GM18909 (cell line): ENCODE measurements at regions not wholly inside any gene's neighbourhood (a gene's known extent, or its start where the extent isn't known, plus 50 kb on each side); places are given as distances from the start of the nearest gene placed in this dataset.
"Not testable (repeated sequence)": the region's sequence is repeated elsewhere in the genome, so short reads cannot be mapped to it uniquely, and the experiment has no call there.

Source experiments
- ATAC-seq: cut with Tn5 transposase; IDR thresholded peaks from one replicate; pipeline ENCODE4 v1.9.1; 2021; ENCODE audit warnings: mild to moderate bottlenecking; ENCODE audit not compliant: unreplicated experiment, poor library complexity

DNA sequence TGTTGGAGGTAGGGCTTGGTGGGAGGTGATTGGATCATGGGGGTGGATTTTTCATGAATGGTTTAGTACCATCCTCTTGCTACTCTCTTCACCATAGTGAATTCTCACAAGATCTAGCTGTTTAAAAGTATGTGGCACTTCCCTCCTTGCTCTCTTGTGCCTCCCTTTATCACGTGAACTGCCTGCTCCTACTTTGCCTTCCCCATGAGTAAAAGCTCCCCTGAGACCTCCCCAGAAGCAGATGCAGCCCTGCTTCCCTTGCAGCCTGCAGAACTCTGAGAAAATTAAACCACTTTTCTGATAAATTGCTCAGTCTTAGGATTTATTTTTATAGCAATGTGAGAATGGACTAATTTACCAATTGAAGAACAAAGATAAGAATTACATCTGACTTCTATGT, 223.1 kb downstream of the RNF144A start:
- no peak for ATAC-seq

DNA sequence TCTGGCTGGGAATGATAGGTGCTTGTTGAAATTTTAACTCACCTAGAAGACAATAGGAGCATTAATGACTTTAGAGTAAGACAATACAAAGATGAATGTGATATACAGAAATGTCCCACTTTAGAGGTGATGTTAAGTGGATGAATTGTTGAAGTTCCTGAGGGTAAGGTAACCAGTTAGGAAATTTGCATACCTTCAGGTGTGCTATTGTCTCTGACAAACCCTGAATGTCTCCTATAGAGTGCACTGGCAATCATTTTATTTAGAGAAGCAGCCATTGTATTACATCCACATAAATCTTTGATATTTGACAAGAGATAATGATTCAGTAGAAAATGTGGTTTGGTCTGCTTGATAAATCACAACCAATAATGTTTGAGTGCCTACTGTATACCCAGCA, 228.5 kb downstream of the RNF144A start:
- ATAC-seq, result no peak

DNA sequence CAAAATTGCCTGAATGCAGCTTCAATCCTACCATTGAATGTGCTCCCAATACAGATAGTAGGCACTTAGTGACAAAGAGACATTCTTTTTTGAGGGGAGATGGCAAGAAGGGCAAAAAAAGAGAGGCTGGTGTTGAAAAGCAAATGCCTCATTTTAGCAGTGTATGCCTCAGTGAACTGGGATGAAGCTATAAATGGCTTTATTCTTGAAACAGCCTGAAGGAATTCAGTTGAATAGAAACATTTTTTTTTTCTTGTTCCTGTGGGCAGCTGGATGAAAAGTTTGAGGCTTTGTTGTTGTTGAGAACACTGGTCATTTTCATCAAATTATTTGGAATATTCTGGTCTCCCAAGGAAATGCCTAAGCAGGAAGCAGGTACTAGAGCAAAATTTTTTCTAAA, 228.9 kb downstream of the RNF144A start:
- ATAC-seq, result no peak

DNA sequence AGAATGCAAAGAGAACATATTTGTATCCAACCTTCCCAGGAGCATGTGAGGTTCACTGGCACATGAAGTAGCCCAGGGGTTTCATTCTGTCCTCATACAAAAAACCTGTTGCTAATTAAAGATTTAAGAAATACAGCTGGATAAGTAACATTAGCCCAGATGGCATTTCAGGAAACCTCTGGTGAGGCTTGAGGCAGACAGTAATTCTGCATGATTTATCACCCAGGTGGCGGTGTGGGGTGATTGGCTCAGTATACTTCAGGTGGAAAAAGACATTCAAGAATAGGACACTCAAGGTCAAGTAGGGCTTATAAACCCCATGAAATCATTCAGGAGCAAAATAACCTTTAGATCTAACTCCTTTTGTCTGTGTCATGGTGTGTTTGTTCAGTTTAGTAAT, 237.4 kb downstream of the RNF144A start:
- no peak for ATAC-seq

DNA sequence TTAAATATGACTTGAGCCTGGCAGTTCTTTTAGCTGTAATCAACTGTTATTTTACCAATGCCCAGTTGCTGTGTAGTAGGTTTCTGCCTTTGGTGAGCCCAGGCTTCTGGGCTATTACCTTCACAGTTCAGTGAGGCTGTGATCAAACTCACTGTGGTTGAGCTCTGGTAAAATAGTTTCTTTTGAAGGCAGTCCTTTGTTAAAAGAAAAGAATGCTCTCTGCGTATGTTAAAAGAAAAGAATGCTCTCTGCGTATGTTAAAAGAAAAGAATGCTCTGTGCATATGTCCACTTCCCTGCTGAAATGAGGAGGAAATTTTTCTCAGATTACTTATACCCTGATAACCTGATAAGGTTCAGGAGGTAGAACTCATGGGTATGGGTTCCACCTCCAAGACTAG, 244.3 kb downstream of the RNF144A start:
- no peak for ATAC-seq

DNA sequence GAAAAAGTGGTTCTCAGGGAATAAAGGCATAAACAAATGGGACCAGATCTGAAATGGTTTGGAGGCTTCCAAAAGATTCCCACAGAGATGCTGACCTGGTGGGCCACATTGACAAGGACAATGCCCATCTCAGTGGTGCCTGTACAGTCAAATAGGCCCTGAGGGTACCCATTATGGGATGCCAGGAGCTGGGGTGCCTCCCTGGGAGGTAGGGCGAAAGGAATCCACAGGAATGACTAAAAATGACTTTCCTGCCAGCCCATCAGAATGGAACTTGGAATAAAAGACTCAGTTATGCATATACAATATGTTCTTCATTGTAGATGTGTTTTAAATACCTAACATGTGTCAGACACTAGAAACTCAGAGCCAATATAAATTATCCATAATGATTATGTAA, 248.5 kb downstream of the RNF144A start:
- no peak for ATAC-seq

DNA sequence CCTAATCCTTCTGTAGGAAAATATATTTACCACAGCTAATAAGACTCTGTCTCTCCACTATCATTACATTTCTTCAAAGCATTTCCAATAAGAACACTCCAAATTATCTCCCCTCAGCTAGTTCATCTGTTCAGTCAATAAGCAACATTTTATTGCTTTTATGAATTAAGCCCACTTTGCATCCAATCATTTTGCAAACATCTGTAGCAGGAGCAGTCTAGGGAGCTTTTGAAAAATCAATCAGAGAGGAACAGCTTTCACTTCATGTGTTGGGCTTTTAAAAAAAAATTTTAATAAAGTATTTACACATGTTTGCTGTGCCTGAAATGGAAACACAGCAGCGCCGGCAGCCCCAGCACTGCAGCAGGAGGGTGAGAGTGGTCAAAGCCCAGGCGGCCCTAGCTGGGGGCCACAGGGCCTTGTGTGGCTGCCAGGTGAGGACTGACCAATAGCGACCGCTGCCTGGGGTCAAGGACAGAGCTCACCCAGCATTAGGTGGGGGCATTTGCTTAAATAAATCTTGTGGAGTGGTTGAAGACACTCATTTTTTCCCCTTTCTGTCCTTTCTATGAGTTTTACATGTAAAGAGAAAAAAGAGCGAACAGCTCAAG, 250.7 kb downstream of the RNF144A start:
- ATAC-seq, result no peak

DNA sequence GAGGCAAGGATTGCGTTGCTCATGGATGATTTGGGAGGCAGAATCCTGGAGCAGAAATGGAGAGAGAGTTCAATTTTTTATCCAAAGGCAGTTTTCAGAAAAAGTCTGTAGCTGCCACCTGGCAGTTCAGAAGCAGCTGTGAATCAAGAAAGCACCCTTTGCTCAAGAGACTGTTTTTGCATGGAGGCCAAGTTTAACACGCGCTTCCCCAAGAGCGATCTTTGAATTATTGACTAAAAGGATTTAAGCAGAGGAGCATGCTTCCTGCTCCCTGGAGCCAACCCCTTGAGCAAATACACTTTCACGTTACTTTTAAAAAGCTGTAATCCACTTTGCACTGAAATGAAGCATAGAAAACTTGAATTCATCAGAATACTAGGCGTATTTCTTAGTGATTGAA, 252.4 kb downstream of the RNF144A start:
- ATAC-seq, result no peak

DNA sequence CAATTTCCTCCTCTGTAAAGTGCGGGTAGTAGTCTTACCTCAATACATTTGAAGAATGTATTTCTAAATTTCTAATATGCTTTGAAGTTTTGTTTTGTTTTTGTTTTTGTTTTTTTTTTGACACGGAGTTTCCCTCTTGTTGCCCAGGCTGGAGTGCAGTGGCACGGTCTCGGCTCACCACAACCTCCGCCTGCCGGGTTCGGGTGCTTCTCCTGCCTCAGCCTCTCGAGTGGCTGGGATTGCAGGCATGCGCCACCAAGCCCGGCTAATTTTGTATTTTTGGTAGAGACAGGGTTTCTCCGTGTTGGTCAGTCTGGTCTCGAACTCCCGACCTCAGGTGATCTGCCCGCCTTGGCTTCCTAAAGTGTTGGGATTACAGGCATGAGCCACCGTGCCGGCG, 261.8 kb downstream of the RNF144A start:
- ATAC-seq, result not testable (repeated sequence)

DNA sequence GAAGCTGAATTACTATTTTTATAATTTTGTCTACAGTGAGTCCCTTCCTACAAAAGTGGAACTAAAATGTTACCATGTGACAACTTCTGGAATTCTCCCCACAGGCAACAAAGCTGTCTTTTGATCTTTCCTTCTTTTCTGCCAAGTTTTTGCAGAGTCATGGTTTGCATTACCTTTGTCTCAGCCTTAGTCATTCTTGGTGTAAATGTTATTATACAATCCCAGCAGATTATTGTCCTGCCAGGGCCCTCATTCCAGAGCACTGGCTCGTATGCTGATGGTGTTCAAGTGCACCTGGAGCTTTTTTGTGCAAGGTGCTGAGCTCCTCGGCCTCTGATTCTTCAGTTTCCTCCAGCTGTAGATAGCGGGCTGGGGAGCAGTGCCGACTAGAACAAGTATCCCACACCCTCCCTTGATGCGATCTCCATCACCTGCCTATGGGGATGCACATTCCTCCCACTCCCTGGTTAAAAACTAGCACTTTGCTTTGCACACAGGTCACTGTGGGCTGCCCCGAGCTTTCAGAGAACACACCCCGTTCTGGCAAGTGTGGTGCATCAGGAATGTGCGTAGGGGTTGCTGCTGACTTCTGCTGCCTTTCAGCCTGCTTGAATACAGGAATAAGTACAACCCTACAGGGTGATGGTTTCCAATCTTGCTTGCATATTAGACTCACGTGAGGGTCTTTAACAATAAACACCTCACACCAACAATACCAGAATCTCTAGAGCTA, 263.6 kb downstream of the RNF144A start:
- no peak for ATAC-seq

DNA sequence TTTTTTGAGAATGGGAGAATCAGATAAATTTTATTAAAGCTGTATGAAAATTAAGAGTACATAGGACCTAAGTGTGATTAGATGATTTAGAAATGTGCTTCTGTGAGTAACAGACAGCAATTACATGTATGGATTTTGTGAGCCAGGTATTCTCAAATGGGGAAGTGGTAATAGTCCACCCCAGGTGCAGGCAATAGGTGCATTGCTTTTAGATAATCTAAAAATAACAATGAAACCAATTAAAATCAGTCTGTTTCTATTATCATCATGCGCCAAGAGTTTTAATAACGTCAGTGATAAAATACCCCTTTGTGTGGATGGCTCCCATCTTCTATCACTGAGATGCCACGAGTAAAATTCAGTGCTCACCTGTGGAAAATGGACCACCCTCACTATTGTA, 265.3 kb downstream of the RNF144A start:
- ATAC-seq, result no peak

DNA sequence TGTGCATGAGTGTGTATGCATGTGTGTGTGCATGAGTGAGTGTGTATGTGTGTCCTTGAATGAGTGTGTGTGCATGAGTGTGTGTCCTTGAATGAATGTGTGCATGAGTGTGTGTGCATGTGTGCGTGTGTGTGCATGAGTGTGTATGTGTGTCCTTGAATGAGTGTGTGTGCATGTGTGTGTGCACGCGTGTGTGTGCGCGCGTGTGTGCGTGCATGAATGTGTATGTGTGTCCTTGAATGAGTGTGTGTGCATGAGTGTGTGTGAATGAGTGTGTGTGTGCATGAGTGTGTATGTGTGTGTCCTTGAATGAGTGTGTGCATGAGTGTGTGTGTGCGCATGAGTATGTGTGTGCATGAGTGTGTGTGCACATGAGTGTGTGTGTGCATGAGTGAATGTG, 271.9 kb downstream of the RNF144A start:
- no peak for ATAC-seq

DNA sequence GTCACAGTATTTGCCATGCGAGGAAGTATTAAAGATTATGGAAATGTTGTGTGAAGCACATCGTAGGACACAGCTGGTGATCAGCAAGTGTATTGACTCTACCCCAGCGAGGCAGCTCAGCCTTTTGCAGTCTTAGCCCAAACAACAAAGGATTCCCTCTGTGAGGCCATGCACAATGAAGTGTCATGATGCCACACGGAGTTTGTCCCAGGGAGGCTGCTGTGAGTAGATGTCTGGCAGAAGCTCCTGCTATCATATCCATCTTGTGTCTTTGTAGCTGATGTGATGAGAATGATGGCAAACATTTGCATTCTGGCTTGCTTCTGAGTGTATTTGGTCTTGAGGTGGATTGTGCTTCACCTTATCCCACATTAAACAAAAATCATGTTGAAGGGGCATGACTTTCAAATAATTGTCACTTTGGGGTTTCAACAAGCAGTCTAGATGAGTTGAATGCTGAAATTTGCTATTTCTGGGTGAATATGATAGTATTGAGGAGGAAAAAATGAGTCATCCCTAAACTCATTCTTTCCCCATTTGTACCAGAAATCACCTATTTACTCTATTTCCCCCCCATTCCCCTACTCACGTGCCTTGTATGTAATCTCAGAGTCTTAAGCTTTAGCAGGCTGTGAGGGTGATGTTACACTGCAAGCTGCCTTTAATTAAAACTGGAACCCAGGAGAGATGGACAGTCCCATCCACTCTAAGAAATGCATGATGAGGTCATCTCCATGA, 273.5 kb downstream of the RNF144A start:
- ATAC-seq, result no peak

DNA sequence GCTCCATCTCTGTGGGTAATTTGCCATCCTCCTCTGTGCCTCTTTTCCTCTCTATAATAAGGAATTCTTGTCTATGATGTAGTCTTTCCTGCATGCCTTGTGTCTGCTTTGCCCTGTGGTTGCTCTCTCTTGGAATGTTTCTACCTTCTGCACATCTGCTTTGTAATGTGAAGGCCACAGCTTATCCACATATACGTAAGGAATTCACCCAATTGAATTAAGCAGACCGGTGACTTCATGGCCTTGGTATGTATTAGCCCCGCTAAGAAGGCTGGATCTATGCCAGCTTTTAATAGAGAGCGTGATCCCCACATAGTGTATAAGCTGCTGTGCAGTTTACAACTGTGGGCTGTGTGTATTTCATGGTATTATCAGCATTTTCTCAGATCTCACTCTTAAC, 274.7 kb downstream of the RNF144A start:
- no peak for ATAC-seq

DNA sequence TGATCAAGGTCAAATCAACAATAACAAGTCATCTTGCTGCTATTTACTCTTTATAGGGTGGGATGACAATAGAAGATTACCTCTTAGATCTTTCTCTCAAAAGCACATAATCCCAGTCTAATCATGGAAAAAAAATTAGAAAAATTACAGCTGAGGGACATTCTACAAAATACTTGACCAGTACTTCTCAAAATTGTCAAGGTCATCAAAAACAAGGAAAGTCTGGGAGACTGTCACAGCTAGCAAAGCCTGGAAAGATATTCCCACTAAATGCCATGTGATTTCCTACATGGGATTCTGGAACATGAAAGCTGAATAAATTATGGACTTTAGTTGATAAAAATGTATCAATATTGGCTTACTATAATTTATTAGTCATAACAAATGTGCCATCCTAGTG, 276.2 kb downstream of the RNF144A start:
- ATAC-seq, result no peak

DNA sequence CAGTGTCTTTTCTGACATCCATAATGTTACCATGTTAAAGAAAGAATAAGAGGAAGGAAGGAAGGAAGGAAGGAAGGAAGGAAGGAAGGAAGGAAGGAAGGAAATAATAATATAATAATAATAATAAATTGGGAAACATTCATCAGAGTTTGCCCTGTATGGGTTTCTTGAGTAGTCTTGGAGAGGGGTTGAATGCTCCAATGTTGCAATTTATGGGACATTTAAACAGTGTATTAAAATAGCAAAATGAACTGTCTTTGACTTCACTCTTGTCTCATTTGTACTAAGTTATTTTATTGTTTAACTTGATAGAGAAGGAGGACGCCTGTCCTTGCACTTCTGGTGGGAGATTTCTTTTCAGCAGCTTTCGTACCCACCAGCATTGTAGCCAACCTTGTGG, 277.7 kb downstream of the RNF144A start:
- no peak for ATAC-seq

DNA sequence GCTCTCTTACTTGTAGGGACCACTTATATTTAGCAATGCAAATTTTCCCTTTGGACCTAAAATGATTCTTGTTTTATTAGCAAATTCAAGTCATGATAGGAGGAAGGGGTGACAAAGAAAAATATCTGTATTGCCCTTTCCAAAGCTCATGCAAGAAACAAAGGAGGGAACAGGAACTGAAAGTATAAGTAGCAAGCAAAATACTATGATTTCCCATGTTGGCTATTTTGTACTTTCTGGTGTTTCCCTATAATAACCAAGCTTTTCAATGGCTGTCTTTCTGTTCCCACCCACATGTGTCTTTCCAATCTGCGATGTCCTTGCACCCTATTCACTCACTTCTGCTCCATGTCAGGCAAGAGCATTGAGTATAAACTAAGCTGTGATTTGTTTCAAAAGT, 279.7 kb downstream of the RNF144A start:
- ATAC-seq, result no peak

DNA sequence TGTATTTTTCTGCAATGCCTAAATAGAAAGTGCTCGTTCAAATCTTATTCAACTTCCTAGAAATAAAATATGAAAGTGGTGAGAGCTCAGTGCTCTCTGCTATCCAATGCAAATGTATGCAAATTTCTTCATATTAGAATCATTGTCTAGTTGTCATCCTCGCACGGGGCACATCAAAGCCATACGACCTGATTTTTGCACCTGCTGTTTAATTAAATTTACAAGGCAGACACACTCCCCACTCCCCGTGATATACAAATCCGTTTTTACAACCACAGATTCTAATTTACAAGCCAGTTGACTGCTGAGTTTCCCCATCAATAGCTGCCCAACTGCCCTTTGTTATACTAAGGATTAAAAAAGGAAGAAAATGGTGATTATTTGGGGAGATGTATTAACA, 284.6 kb downstream of the RNF144A start:
- no peak for ATAC-seq

DNA sequence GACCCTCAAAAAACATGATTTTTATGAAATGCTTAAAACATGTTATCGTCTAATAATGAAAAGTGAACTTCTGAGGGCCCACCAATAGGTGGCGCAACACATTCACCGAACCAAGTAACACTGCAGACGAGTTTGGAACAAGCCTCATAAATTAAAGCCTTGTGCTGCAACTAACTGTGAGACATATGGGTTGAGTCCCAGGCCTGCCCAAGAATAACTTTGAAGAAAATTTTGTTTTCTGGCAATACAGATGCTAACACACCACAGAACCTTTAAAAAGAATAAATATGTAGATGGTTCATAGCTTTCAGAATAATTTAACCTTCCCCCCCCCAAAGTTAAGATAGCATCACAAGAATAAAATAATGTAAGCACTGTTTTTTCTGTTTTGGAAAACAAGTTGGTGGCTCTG, 285.9 kb downstream of the RNF144A start:
- peak; percentile 72 for ATAC-seq

DNA sequence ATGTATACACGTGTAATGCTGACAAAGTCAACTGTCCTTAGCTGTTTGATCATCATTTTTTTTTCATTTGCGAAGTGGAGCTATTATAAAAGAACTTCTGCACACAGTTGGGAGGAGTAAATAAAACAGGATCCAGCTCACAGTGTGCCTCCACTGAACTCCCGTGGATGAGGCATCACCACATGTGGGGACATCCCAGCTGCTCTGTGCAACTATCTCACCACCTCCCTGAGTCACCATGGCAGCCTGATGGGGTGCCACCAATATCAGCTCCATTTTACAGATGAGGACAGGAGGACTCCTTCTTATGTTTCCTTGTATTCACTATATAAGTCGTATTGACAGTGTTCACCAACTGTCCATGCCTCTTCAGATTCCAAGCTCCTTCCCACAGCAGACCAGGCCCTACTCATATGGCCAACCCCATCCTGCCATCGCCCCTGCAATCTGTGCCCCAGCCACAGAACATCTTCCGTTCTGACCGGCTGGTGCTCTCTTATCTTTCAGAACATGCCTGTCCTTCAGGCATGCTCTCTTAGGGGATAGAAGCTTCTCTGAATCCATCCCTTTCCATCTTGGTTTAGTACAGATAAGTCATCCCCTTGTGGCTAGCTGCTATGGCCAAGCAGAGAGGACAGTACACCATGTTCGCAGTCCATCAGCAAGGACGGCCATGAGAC, 288.1 kb downstream of the RNF144A start:
- ATAC-seq, result no peak
